Loucy (cell line): ENCODE measurements at regions not wholly inside any gene's neighbourhood (a gene's known extent, or its start where the extent isn't known, plus 50 kb on each side); places are given as distances from the start of the nearest gene placed in this dataset.
"Not testable (repeated sequence)": the region's sequence is repeated elsewhere in the genome, so short reads cannot be mapped to it uniquely, and the experiment has no call there.

ENCODE experiments used
- H2AFZ ChIP-seq: fragments of 200-600 bp; sonication (generic); 2 replicates; pipeline ENCODE4 v1.6.0; 2016; ENCODE audit warnings: antibody characterized with exemption, mild to moderate bottlenecking, low read length, moderate library complexity
- H3F3A ChIP-seq: fragments of 200-600 bp; 2 replicates; pipeline ENCODE4 v1.6.0; 2016; ENCODE audit warnings: antibody characterized with exemption, low read depth, mild to moderate bottlenecking
- H3K27me3 ChIP-seq: fragments of 200-600 bp; sonication (generic); 2 replicates; pipeline ENCODE4 v1.6.1; 2014; ENCODE audit warnings: low read length, mild to moderate bottlenecking; ENCODE audit not compliant: insufficient read depth, poor library complexity, severe bottlenecking
- H3K36me3 ChIP-seq: fragments of 200-600 bp; sonication (generic); 2 replicates; pipeline ENCODE4 v1.6.1; 2016; ENCODE audit warnings: low read length; ENCODE audit not compliant: insufficient read depth
- H3K4me1 ChIP-seq: fragments of 200-600 bp; sonication (generic); 2 replicates; pipeline ENCODE4 v1.5.1; 2014; ENCODE audit warnings: low read length, mild to moderate bottlenecking; ENCODE audit not compliant: insufficient read depth, poor library complexity, severe bottlenecking
- H3K4me2 ChIP-seq: fragments of 200-600 bp; sonication (generic); 2 replicates; pipeline ENCODE4 v1.6.0; 2014; ENCODE audit warnings: antibody characterized with exemption, low read length, low read depth, mild to moderate bottlenecking; ENCODE audit not compliant: poor library complexity, severe bottlenecking
- H3K4me3 ChIP-seq: fragments of 200-600 bp; sonication (generic); 2 replicates; pipeline ENCODE4 v1.5.1; 2014; ENCODE audit warnings: low read length, mild to moderate bottlenecking, mixed read lengths; ENCODE audit not compliant: poor library complexity, severe bottlenecking
- H3K79me2 ChIP-seq: fragments of 200-600 bp; sonication (generic); 2 replicates; pipeline ENCODE4 v1.6.1; 2014; ENCODE audit warnings: low read length; ENCODE audit not compliant: insufficient read depth
- H3K9ac ChIP-seq: fragments of 200-600 bp; sonication (generic); 2 replicates; pipeline ENCODE4 v1.6.0; 2014; ENCODE audit warnings: mild to moderate bottlenecking, low read depth, low read length, moderate library complexity; ENCODE audit not compliant: poor library complexity, severe bottlenecking
- H3K9me2 ChIP-seq: fragments of 200-600 bp; sonication (generic); replicated peaks from 2 replicates; pipeline ENCODE4 v1.6.1; 2016; ENCODE audit warnings: low read depth, low read length, mixed read lengths
- H3K9me3 ChIP-seq: fragments of 200-600 bp; sonication (generic); 2 replicates; pipeline ENCODE4 v1.6.1; 2014; ENCODE audit warnings: mild to moderate bottlenecking, antibody characterized with exemption, low read length, low read depth; ENCODE audit not compliant: insufficient read depth
- H4K20me1 ChIP-seq: fragments of 200-600 bp; sonication (generic); 2 replicates; pipeline ENCODE4 v1.6.0; 2014; ENCODE audit warnings: antibody characterized with exemption, low read length, mild to moderate bottlenecking; ENCODE audit not compliant: insufficient read depth, poor library complexity, severe bottlenecking

DNA sequence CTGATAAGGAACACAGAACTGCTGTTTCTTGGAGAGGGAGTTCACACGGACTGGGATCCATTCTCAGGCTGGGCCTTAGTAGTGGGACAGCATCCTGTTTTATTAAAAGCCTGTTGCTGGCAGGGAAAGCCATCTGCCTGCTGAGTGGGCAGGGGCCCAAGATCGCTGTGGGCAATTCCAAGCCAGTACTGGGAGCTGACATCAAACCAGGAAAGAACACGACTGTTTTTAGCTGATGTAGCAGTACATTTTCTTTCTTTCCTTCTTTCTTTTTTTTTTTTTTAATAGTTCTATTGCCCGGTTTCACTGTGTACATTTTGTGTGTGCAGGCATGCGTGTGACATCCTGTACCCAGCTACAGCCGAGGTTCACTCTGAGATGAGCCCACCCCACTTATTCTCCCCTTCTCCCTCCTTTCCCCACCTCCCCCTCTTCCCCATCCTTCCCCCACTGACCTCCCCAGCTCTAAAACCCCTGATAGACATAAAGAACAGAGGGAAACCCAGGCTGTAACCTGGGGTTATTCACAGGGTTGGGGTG lies 143.5 kb upstream of the PLGLB2 start:
- not testable (repeated sequence) for H3K9me3 ChIP-seq, H3K4me1 ChIP-seq, H3K27me3 ChIP-seq, H3K4me3 ChIP-seq, H3K36me3 ChIP-seq, H3K79me2 ChIP-seq, H3K4me2 ChIP-seq, H3K9ac ChIP-seq, H2AFZ ChIP-seq, H3K9me2 ChIP-seq, H3F3A ChIP-seq, H4K20me1 ChIP-seq

DNA sequence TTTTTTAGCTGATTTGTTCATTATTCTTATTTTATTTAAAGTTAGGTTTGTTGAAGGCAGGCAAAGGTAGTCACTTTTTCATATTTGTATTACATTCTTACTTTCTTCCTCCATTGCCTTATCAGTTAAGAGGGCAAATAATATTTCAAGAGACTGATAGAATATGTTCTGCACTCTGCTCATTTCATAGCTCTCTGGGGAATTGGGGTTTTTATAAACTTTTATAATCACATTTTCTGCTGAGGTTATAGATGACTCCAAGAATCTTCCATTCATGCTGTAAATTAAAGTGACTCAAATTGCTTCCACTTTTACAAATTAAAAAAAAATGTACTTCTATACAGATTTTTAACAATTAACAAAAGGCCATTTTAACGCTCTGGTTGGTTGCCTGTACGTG lies 142.9 kb upstream of the PLGLB2 start:
- H3K9me2 ChIP-seq, H2AFZ ChIP-seq, H3K27me3 ChIP-seq, H3K79me2 ChIP-seq, H3K9me3 ChIP-seq, H3K4me2 ChIP-seq, H3F3A ChIP-seq, H4K20me1 ChIP-seq, H3K4me1 ChIP-seq, H3K4me3 ChIP-seq, H3K36me3 ChIP-seq, H3K9ac ChIP-seq: not testable (repeated sequence)

DNA sequence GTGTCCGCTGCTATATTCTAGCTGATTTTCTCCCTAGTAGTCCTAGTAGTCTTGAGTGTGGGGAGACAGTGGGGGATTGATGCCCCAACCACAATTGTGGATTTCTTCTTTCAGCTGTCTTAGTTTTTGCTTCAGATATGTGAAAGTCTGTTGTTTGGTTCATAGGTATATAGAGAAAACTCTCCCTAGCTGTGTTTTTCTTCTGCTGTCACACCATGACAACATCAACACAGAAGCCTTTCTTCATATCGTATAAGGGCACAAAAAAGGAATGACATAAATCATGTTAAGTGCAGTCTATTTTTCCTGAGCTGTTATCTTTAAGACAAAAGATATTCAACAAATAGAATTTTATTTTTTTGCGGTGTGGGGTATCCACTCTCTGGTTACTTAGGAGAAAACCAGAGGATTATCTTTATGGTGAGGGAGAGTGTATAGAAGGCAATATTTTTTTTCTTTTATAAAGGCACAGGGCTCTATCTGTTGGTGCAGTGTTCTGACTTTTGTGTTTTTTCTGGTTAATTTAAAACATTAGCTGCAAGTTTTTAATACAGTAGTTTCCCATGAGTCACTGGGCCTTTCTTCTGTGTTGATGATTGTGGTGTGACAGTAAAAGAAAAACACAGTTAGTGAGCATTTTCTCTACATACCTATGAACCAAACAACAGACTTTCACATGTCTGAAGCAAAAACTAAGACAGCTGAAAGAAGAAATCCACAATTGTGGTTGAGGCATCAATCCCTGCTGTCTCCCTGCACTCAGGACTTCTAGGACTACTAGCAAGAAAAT lies 139.3 kb upstream of the PLGLB2 start:
- not testable (repeated sequence) for H3K9ac ChIP-seq, H3K27me3 ChIP-seq, H3K9me2 ChIP-seq, H3K4me2 ChIP-seq, H3K79me2 ChIP-seq, H3K4me3 ChIP-seq, H3F3A ChIP-seq, H3K36me3 ChIP-seq, H4K20me1 ChIP-seq, H2AFZ ChIP-seq, H3K4me1 ChIP-seq, H3K9me3 ChIP-seq

DNA sequence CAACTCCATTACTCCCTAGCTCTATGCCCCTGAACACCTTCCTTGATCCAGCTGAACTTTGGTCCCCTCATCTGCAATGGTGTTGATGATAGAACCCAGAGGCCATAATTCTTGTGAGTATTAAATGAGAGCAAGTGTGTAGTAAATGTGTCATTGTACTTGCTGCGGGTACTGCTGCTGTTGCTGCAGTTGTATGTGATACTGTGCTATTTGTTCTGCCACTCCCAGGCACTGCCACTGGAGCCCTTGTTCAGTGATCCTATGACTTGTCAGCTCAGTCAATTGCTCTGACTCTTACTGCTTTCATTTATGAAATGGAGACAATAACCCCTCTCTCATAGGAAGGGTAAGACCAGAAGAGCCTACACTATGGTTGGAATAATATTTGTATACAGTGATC lies 136.9 kb upstream of the PLGLB2 start:
- H3K36me3 ChIP-seq, H3K9ac ChIP-seq, H3K9me2 ChIP-seq, H3K4me2 ChIP-seq, H3K9me3 ChIP-seq, H3K79me2 ChIP-seq, H4K20me1 ChIP-seq, H2AFZ ChIP-seq, H3F3A ChIP-seq, H3K4me1 ChIP-seq, H3K4me3 ChIP-seq, H3K27me3 ChIP-seq: not testable (repeated sequence)

DNA sequence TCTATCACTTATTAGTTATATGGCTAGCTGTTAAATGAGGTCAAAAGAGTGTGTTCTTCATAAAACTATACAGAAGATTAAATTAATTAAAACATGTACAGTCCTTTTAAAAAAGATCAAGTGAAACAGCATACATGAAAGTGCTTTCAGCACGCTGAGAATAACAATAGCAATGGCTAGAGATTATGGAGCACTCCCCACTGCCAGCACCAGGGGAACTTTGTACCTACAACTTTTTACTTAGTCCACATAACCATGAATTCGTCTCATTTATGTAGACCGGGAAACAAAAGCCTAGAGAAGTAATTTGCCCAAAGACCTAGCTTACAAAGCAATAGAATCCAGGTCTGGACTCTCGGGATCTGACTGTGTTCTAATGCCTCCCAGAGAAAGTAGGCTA lies 136.5 kb upstream of the PLGLB2 start:
- not testable (repeated sequence) for H3K4me3 ChIP-seq, H4K20me1 ChIP-seq, H3K4me2 ChIP-seq, H2AFZ ChIP-seq, H3K9ac ChIP-seq, H3K27me3 ChIP-seq, H3F3A ChIP-seq, H3K9me2 ChIP-seq, H3K9me3 ChIP-seq, H3K79me2 ChIP-seq, H3K36me3 ChIP-seq, H3K4me1 ChIP-seq

DNA sequence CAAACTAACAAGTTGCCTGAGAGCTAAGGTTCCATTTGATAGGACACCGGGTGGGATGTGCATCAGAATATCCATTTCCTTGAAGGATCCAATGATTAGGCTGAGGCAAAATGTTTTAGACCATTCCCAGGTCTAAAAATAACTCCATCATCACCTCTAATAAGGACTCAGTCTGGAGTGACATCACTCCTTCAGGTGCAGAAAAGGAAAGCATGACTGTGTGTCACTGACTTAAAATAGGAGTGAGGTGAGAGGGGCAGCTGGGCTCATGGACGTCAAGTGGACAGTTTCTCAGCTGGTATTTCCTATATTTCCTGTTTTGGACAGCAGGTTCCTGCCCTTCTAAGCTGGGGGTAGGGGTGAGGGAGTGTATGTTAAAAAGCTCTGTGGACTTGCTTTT lies 135.9 kb upstream of the PLGLB2 start:
- not testable (repeated sequence) for H3K9me2 ChIP-seq, H3K79me2 ChIP-seq, H4K20me1 ChIP-seq, H3K4me3 ChIP-seq, H3K9ac ChIP-seq, H2AFZ ChIP-seq, H3K36me3 ChIP-seq, H3K4me1 ChIP-seq, H3K9me3 ChIP-seq, H3K4me2 ChIP-seq, H3F3A ChIP-seq, H3K27me3 ChIP-seq

DNA sequence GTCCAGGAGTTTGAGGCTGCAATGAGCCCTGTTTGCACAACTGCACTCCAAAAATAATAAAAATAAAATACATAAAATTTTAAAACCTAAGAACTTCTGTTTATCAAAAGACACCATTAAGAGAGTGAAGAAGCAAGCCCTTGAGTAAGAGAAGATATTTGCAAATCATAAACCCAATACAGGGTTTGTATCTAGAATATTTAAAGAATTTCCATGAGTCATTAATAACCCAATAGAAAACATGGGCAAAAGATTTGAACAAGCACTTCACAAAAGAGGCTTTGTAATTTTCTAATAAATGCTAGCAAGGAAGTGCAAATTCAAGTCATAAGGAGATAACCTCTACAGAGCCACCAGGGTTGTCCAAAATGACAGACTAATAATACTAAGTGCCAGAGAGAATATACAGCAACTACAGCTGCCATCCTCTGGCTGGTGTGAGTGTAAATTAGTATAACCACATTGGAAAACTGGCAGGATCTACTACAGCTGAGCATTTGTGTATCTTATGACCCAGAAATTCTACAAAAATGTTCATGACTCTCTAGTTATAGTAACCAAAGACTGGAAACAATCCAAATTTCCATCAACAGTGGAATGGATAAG lies 133.0 kb upstream of the PLGLB2 start:
- H3K36me3 ChIP-seq, H2AFZ ChIP-seq, H3K4me1 ChIP-seq, H3F3A ChIP-seq, H3K9me3 ChIP-seq, H3K79me2 ChIP-seq, H3K9ac ChIP-seq, H4K20me1 ChIP-seq, H3K4me3 ChIP-seq, H3K9me2 ChIP-seq, H3K4me2 ChIP-seq, H3K27me3 ChIP-seq: not testable (repeated sequence)
